Calu3 (cell line): ENCODE measurements at regions not wholly inside any gene's neighbourhood (a gene's known extent, or its start where the extent isn't known, plus 50 kb on each side); places are given as distances from the start of the nearest gene placed in this dataset.

Source experiments
- BruUV-seq: library from RNA; stranded (reverse); fragments of 400-500 nt; replicated peaks from 2 replicates; lab custom pipeline; 2021; lab: Mats Ljungman, UMichigan
- CTCF ChIA-PET: fragments of 300-600 bp; sonication (Branson Sonifier 250); formaldehyde crosslinking; loops from one replicate; lab custom pipeline; 2022; ENCODE audit warnings: antibody characterized with exemption; lab: Charles Lee
- DNase-seq: peaks from one replicate; pipeline ENCODE4 v3.0.0; 2022
- H3K27ac Mint-ChIP-seq: one replicate; pipeline ENCODE4 v1.8.0; 2022; ENCODE audit warnings: mixed read lengths; ENCODE audit not compliant: unreplicated experiment
- H3K27me3 Mint-ChIP-seq: one replicate; pipeline ENCODE4 v1.8.0; 2022; ENCODE audit warnings: mixed read lengths; ENCODE audit not compliant: unreplicated experiment
- H3K36me3 Mint-ChIP-seq: one replicate; pipeline ENCODE4 v1.8.0; 2022; ENCODE audit warnings: mild to moderate bottlenecking, moderate library complexity, mixed read lengths; ENCODE audit not compliant: insufficient read depth, unreplicated experiment
- H3K4me1 Mint-ChIP-seq: one replicate; pipeline ENCODE4 v1.8.0; 2022; ENCODE audit warnings: mild to moderate bottlenecking, low read depth, mixed read lengths; ENCODE audit not compliant: unreplicated experiment
- H3K4me3 Mint-ChIP-seq: one replicate; pipeline ENCODE4 v1.8.0; 2022; ENCODE audit warnings: mild to moderate bottlenecking, low read depth, moderate library complexity, mixed read lengths; ENCODE audit not compliant: unreplicated experiment
- H3K9me3 Mint-ChIP-seq: one replicate; pipeline ENCODE4 v1.8.0; 2022; ENCODE audit warnings: low read depth, mixed read lengths; ENCODE audit not compliant: unreplicated experiment
- intact Hi-C: fragments of 100-400 bp; cut with micrococcal nuclease; formaldehyde crosslinking; loops from one replicate; pipeline ENCODE4 v1.10.0; 2022; ENCODE audit not compliant: unreplicated experiment
- TF ChIP-seq, protein P1 (sequence below): fragments of 200-600 bp; IDR thresholded peaks from one replicate; pipeline ENCODE4 v1.8.0; 2022; ENCODE audit warnings: antibody characterized with exemption; ENCODE audit not compliant: unreplicated experiment

DNA sequence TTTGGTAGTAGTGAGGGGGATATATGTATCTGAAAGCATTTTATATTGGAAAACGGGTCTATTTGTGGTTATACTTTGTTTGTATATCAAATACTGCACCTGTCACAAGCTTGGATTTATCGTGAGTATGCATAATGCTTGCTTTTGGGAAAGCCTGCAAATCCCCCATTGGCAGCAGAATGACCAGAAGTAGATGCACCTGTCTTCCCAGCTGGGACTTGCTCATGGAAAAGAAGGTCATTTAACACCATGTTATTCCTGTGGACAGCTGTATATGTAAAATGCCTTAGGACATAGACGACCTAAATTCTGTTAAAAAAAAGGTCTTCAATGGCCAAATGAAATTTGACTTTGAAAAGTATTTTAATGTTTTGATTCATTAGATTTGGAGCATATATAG, 599.4 kb downstream of the XIRP2 start:
- no peaks in the 10 kb centered on the region for H3K27me3 Mint-ChIP-seq
- H3K4me3 Mint-ChIP-seq, result no peak overlapping the region
- intact Hi-C loops, result no loop called here
- no peak for DNase-seq
- H3K36me3 Mint-ChIP-seq, result no peaks in the 10 kb centered on the region
- H3K9me3 Mint-ChIP-seq, result no peaks in the 10 kb centered on the region
- H3K4me1 Mint-ChIP-seq, result no peaks in the 10 kb centered on the region
- TF ChIP-seq, protein P1, sequence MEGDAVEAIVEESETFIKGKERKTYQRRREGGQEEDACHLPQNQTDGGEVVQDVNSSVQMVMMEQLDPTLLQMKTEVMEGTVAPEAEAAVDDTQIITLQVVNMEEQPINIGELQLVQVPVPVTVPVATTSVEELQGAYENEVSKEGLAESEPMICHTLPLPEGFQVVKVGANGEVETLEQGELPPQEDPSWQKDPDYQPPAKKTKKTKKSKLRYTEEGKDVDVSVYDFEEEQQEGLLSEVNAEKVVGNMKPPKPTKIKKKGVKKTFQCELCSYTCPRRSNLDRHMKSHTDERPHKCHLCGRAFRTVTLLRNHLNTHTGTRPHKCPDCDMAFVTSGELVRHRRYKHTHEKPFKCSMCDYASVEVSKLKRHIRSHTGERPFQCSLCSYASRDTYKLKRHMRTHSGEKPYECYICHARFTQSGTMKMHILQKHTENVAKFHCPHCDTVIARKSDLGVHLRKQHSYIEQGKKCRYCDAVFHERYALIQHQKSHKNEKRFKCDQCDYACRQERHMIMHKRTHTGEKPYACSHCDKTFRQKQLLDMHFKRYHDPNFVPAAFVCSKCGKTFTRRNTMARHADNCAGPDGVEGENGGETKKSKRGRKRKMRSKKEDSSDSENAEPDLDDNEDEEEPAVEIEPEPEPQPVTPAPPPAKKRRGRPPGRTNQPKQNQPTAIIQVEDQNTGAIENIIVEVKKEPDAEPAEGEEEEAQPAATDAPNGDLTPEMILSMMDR, result no peak
- CTCF ChIA-PET, result no interaction called here
- no peak overlapping the region for H3K27ac Mint-ChIP-seq
- BruUV-seq, result no TSS peak

DNA sequence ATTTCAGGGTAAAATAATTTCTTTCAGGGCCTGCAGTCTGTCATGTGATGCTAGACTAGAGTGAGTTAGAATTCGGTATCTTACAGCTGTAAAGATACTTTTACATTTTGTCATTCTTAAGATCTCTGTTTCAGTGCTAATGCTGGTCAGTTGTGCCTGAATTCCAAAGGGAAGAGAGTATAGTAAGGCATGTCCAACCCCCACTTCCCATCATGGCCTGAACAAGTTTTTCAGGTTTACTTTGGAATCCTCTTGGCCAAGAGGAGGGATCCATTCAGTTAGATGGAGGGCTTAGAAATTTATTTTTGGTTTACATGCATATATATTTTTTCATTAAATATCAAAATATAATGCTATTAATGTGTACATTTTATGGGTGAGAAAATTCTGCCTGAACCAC, 596.6 kb downstream of the XIRP2 start:
- no TSS peak for BruUV-seq
- no peaks in the 10 kb centered on the region for H3K9me3 Mint-ChIP-seq
- no peaks in the 10 kb centered on the region for H3K36me3 Mint-ChIP-seq
- peaks cover 6% of the 10 kb centered on the region for H3K4me1 Mint-ChIP-seq
- H3K27me3 Mint-ChIP-seq, result no peaks in the 10 kb centered on the region
- TF ChIP-seq, protein P1, result no peak
- no peak overlapping the region for H3K27ac Mint-ChIP-seq
- H3K4me3 Mint-ChIP-seq, result no peak overlapping the region
- CTCF ChIA-PET, result no interaction called here
- intact Hi-C loops, result no loop called here
- no peak for DNase-seq

DNA sequence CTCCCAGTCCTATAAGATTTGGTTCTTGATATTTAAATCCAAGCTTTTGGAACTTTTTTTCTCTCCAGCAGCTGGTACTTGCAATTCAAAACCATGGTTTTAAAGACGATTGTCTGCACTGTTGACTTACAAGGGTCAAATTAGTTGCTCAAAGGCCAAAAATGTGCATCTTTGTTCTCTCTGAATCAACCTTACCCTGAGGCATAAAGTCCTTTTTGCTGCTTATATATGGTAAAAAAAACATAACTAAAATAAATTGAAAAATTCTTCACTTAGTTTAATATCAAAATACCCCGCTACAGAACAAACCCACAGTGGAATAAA, 592.7 kb downstream of the XIRP2 start:
- BruUV-seq, result no TSS peak
- Mint-ChIP-seq H3K36me3 (no peaks in the 10 kb centered on the region), H3K4me1 (peaks cover 15% of the 10 kb centered on the region), H3K27me3 (no peaks in the 10 kb centered on the region), H3K9me3 (no peaks in the 10 kb centered on the region), H3K27ac (no peak overlapping the region), H3K4me3 (no peak overlapping the region)
- intact Hi-C loops, result no loop called here
- TF ChIP-seq, protein P1, result no peak
- CTCF ChIA-PET, result no interaction called here
- no peak for DNase-seq

DNA sequence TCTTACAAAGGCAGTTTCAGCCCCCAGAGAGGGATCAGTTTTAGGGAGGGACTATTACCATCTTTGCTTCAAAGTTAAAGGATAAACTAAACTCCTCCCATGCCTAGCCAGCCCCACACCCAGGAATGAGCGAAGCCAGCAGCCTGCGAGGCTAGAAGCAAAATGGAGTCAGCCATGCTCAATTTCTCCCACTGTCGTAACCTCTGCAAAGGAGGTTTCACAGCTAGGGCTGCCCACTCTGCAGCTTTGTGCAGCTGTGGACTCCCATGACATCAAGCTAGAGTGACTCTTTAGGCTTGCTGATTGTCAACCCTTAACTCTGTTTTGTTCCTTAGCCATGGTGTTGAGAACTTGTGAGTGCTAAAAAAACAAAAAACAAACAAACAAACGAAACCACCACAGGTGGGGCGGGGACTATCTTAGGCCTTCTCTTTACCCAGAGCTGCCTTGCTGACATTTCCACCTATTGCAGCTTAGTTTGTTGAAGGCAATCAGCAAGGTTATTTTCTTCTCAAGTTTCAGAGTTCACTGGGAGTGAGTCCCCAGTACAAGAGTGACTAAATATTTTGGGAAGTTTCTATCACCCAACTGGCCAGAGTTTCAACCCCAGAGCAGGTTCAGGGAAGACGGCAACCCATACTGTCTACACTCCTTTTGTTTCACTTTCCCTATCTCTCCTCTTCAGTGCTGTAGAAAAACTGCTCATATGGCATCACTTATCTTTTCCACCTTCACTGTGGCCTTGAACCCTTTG, 592.1 kb downstream of the XIRP2 start:
- CTCF ChIA-PET, result no interaction called here
- intact Hi-C loops, result no loop called here
- TF ChIP-seq, protein P1, result no peak
- Mint-ChIP-seq H3K9me3 (no peaks in the 10 kb centered on the region), H3K4me3 (no peak overlapping the region), H3K36me3 (no peaks in the 10 kb centered on the region), H3K4me1 (peaks cover 15% of the 10 kb centered on the region), H3K27ac (no peak overlapping the region), H3K27me3 (no peaks in the 10 kb centered on the region)
- DNase-seq, result no peak
- BruUV-seq, result no TSS peak
